ENCODE measurements at regions not wholly inside any gene's neighbourhood (a gene's known extent, or its start where the extent isn't known, plus 50 kb on each side); places are given as distances from the start of the nearest gene placed in this dataset.
A peak's percentile ranks its signal among the peaks of the same experiment; 100 is the strongest.
"Not testable (repeated sequence)": the region's sequence is repeated elsewhere in the genome, so short reads cannot be mapped to it uniquely, and the experiment has no call there.

DNA sequence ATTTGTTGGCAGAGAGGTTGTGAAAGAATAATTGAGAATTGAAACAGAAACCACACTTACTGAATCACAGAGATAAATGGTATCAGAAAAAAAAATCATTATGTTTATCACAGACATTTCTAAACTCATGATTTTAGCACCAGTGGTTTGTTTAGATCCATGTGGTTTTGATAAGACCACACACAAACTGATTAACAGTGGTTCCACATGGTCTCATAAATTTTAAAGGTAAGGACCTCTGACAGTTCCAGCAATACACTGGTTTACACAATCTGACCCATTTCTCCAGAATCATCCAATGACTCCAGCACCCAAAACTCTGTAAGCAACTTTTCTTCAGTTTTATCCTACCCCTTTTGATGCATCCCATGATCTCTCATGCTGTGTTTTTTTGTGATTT, 261.2 kb downstream of the ANXA1 start:
- no peak overlapping the region for H3K4me3 ChIP-seq (ENCODE audit: extremely low read depth, insufficient read depth, low read length, poor library complexity, severe bottlenecking)
- no peak overlapping the region for H3K27ac ChIP-seq (ENCODE audit: low read depth, low read length, severe bottlenecking)
- H3K9me3 ChIP-seq (ENCODE audit: control insufficient read depth, low read length): no peaks in the 10 kb centered on the region
- no peaks in the 10 kb centered on the region for H3K4me1 ChIP-seq (ENCODE audit: control insufficient read depth, insufficient read depth, low read length, poor library complexity, severe bottlenecking)
- H3K36me3 ChIP-seq (ENCODE audit: control insufficient read depth, insufficient read depth, low read length): no peaks in the 10 kb centered on the region

DNA sequence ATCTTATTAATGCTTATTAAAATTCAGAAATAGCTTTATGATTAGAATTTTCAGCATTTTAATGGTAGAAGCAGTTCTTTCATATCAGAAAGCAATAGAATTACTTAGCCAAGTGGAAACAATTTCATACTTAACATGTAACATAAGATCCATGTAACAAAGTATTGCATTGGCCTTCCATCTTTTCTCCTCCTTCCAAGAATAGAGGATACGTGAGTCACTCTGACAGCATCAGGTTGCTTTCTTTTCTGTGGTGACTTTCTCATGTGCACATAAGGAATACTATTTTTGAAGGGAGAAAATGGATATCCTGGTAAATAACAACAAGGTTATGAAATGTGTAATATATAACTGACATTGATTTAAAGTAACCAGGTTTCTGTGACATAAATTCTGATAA, 272.2 kb downstream of the ANXA1 start:
- no CpG with 5 or more reads among the region's 1 CpG for WGBS, 2 experiments (ENCODE audit: insufficient coverage in 2 of 2)
- H3K4me1 ChIP-seq (ENCODE audit: control insufficient read depth, insufficient read depth, low read length, poor library complexity, severe bottlenecking): no peaks in the 10 kb centered on the region
- no peak overlapping the region for H3K4me3 ChIP-seq (ENCODE audit: extremely low read depth, insufficient read depth, low read length, poor library complexity, severe bottlenecking)
- H3K27ac ChIP-seq (ENCODE audit: low read depth, low read length, severe bottlenecking): no peak overlapping the region
- no peaks in the 10 kb centered on the region for H3K36me3 ChIP-seq (ENCODE audit: control insufficient read depth, insufficient read depth, low read length)
- no peaks in the 10 kb centered on the region for H3K9me3 ChIP-seq (ENCODE audit: control insufficient read depth, low read length)

DNA sequence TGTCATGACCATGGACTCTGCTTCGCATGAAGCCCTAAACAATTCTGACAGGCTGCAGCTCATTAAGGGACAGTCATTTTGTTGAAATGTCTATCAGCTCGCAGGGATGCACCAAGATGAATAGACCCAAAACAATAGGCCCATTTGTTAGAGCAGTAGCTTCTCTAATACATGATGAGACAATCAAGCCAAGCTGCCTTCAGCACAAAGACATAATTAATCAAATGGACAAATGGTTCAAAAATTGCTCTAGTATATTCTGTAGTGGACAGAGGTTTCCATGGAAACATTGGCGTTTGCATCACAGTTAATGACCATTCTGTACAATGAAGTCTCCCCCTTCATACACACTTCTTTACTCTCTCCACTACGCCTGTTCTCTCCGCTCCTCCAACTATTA, 274.6 kb downstream of the ANXA1 start:
- Histone ChIP-seq H3K9me3 (ENCODE audit: control insufficient read depth, low read length) (no peaks in the 10 kb centered on the region), H3K4me1 (ENCODE audit: control insufficient read depth, insufficient read depth, low read length, poor library complexity, severe bottlenecking) (no peaks in the 10 kb centered on the region), H3K27ac (ENCODE audit: low read depth, low read length, severe bottlenecking) (no peak overlapping the region), H3K36me3 (ENCODE audit: control insufficient read depth, insufficient read depth, low read length) (no peaks in the 10 kb centered on the region), H3K4me3 (ENCODE audit: extremely low read depth, insufficient read depth, low read length, poor library complexity, severe bottlenecking) (no peak overlapping the region)
- WGBS, 2 experiments (ENCODE audit: insufficient coverage in 2 of 2): 71 to 89% methylated on average over 2 to 4 of the region's 5 CpGs

DNA sequence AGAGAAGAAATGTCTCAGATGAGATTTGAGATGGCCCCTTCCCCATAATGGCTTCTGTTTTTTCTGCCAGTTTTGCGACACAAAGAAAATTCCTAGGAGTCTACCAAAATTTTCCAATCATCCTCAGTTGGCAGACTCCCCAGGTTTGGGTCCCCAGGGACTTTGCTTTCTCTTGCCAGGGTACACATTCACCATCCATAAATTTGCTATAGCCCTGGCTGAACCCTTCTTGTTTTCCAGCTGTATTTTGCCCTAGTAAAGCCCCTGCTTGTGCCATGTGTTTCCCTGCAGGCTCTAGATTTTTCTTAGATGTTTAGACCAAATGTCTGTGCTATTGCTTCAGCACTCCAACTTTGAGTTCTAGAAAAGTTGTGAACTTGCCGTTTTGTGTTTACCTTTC, 283.2 kb downstream of the ANXA1 start:
- no peak overlapping the region for H3K4me3 ChIP-seq (ENCODE audit: extremely low read depth, insufficient read depth, low read length, poor library complexity, severe bottlenecking)
- no peaks in the 10 kb centered on the region for H3K9me3 ChIP-seq (ENCODE audit: control insufficient read depth, low read length)
- WGBS, 2 experiments (ENCODE audit: insufficient coverage in 2 of 2): 91 to 100% methylated on average over 1 of the region's 2 CpGs
- no peak overlapping the region for H3K27ac ChIP-seq (ENCODE audit: low read depth, low read length, severe bottlenecking)
- H3K36me3 ChIP-seq (ENCODE audit: control insufficient read depth, insufficient read depth, low read length): no peaks in the 10 kb centered on the region
- H3K4me1 ChIP-seq (ENCODE audit: control insufficient read depth, insufficient read depth, low read length, poor library complexity, severe bottlenecking): no peaks in the 10 kb centered on the region

DNA sequence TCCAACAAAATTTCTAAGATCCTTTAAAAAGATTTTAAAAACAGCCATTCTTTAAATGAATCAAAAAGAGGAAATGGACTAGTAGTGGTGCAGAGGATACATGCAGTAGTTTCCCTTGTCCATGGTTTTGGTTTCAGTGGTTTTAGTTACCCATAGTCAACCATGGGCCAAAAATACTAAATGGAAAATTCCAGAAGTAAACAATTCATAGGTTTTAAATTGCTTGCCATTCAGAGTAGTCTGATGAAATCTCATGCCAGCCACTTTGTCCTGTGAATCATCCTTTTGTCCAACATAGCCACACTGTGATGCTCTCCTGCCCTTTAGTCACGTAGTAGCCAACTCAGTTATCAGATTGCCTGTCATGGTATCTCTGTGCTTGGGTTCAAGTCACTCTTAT, 286.1 kb downstream of the ANXA1 start:
- H3K4me3 ChIP-seq (ENCODE audit: extremely low read depth, insufficient read depth, low read length, poor library complexity, severe bottlenecking): no peak overlapping the region
- 75% methylated on average over 1 of the region's 1 CpG; no CpG with 5 or more reads in 1 of the 2 experiments for WGBS, 2 experiments (ENCODE audit: insufficient coverage in 2 of 2)
- no peaks in the 10 kb centered on the region for H3K36me3 ChIP-seq (ENCODE audit: control insufficient read depth, insufficient read depth, low read length)
- peak overlapping the region; percentile 65 for H3K27ac ChIP-seq (ENCODE audit: low read depth, low read length, severe bottlenecking)
- no peaks in the 10 kb centered on the region for H3K4me1 ChIP-seq (ENCODE audit: control insufficient read depth, insufficient read depth, low read length, poor library complexity, severe bottlenecking)
- H3K9me3 ChIP-seq (ENCODE audit: control insufficient read depth, low read length): no peaks in the 10 kb centered on the region

DNA sequence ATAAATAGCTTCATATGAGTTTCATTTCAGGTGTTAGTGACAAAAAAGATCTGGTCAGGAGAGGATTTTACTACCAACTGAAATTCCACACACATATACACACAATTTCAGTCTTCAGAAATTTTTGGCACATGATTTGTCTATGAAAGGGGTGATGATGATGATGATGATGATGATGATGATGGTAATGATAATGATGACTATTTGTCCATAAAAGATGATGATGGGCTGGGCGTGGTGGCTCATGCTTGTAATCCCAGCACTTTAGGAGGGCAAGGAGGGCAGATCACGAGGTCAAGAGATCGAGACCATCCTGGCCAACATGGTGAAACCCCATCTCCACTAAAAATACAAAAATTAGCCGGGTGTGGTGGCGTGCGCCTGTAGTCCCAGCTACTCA, 288.2 kb downstream of the ANXA1 start:
- not testable (repeated sequence) for H3K36me3 ChIP-seq (ENCODE audit: control insufficient read depth, insufficient read depth, low read length); H3K27ac ChIP-seq (ENCODE audit: low read depth, low read length, severe bottlenecking); H3K9me3 ChIP-seq (ENCODE audit: control insufficient read depth, low read length); H3K4me3 ChIP-seq (ENCODE audit: extremely low read depth, insufficient read depth, low read length, poor library complexity, severe bottlenecking)
- peaks cover 11% of the 10 kb centered on the region for H3K4me1 ChIP-seq (ENCODE audit: control insufficient read depth, insufficient read depth, low read length, poor library complexity, severe bottlenecking)
- whole genome bisulfite sequencing, 2 experiments (ENCODE audit: insufficient coverage in 2 of 2): 88 to 100% methylated on average over 1 of the region's 6 CpGs

DNA sequence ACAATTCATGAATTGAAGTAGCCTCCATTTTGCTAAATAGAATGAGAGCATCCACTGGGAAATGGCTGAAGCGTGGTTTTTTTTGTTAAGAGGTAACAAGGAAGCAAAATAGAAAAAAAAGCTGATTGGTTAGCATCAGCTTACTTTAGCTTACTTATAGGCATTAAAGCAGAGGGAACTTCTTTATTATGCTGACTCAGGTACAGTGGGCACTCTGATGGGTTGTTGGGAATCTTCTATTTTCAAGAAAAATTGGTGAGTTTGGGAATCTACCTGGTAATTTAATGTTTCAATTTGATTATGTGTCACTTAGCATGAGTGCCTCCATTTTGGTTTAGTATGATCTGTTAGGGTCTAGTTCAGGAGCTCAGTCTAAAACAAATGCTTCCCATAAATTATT, 289.6 kb downstream of the ANXA1 start:
- Histone ChIP-seq H3K4me3 (ENCODE audit: extremely low read depth, insufficient read depth, low read length, poor library complexity, severe bottlenecking) (no peak overlapping the region), H3K36me3 (ENCODE audit: control insufficient read depth, insufficient read depth, low read length) (no peaks in the 10 kb centered on the region), H3K27ac (ENCODE audit: low read depth, low read length, severe bottlenecking) (no peak overlapping the region), H3K4me1 (ENCODE audit: control insufficient read depth, insufficient read depth, low read length, poor library complexity, severe bottlenecking) (peaks cover 21% of the 10 kb centered on the region), H3K9me3 (ENCODE audit: control insufficient read depth, low read length) (no peaks in the 10 kb centered on the region)
- 100% methylated on average over 1 of the region's 1 CpG; no CpG with 5 or more reads in 1 of the 2 experiments for WGBS, 2 experiments (ENCODE audit: insufficient coverage in 2 of 2)

DNA sequence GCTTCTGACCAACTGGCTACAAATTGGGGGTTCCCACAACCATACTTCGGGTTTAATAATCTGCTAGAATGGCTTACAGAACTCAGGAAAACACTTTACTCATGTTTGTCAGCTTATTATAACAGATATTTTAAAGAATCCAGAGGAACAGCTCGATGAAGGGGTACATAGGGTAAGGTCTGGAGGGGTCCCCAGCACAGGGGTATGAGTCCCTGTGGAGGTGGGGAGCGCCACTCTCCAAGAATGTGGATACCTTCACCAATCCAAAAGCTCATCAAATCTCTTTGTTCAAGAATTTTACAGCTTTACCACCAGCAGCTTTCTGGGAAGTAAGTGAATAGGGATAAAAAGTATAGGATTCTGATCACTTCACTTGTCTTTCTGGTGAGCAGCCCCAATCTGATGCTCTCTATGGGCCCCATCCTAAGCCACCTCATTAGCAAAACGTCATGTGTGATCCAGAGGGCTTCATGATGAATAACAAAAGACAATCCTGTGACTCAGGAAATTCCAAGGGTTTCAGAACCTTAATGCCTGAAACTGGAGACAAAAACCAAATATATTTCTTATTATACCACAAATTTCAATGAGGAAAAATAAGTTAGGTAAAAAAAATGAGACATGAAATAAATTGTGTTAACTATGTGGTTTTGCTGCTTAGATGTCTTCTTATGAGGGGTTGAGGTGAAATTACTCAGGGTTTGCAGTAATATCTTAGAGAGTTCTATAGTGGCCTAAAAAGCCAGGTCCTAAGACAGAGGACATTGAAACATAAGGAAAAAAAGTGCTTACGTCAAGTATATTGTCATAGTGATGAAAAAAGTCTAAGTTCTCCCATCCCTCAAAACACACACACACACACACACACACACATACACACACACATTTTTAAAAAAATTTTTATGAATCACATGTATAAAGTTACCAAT, 290.5 kb downstream of the ANXA1 start:
- 50 to 60% methylated on average over 1 to 2 of the region's 5 CpGs for WGBS, 2 experiments (ENCODE audit: insufficient coverage in 2 of 2)
- Histone ChIP-seq H3K9me3 (ENCODE audit: control insufficient read depth, low read length) (no peaks in the 10 kb centered on the region), H3K4me1 (ENCODE audit: control insufficient read depth, insufficient read depth, low read length, poor library complexity, severe bottlenecking) (peaks cover 25% of the 10 kb centered on the region), H3K36me3 (ENCODE audit: control insufficient read depth, insufficient read depth, low read length) (no peaks in the 10 kb centered on the region), H3K27ac (ENCODE audit: low read depth, low read length, severe bottlenecking) (peak overlapping the region; percentile 76), H3K4me3 (ENCODE audit: extremely low read depth, insufficient read depth, low read length, poor library complexity, severe bottlenecking) (no peak overlapping the region)

DNA sequence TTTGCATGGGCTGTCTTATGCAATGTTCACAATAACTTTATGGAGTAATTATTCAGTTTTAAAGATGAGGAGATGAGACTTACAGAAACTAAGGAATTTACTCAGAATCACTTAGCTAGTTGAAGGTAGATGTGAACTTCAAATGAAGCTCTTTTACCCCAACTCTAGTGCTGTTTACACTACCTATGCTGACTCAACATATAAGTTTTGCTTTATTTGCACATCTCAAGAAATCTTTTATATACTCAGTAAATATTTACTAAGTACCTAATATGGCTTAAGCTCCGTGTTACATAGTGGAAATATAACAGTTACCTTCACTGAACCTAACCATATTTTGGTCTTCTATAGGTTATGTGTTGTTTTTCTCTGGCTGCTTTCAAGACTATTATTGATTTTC, 293.2 kb downstream of the ANXA1 start:
- H3K4me3 ChIP-seq (ENCODE audit: extremely low read depth, insufficient read depth, low read length, poor library complexity, severe bottlenecking): no peak overlapping the region
- no CpG with 5 or more reads among the region's 1 CpG for WGBS, 2 experiments (ENCODE audit: insufficient coverage in 2 of 2)
- no peaks in the 10 kb centered on the region for H3K9me3 ChIP-seq (ENCODE audit: control insufficient read depth, low read length)
- no peaks in the 10 kb centered on the region for H3K36me3 ChIP-seq (ENCODE audit: control insufficient read depth, insufficient read depth, low read length)
- peaks cover 26% of the 10 kb centered on the region for H3K4me1 ChIP-seq (ENCODE audit: control insufficient read depth, insufficient read depth, low read length, poor library complexity, severe bottlenecking)
- peak overlapping the region; percentile 56 for H3K27ac ChIP-seq (ENCODE audit: low read depth, low read length, severe bottlenecking)

DNA sequence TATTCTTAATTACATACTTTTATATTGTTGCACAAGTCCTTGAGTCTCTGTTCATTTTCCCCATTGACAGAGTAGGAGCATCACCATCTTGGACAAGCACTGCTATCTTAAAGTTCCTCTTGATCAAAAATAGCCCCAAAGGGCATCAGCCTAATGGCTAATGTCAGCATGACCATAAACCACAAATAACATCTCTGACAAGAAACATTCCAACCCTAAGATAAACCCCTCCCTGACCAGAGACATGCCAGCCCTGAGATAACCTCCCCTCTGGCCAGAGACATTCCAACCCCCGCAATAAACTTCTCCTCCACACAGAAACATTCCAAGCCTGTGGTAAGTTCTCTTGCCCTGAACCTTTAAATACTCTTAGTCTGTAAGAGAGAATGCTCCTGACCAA, 293.7 kb downstream of the ANXA1 start:
- no CpG with 5 or more reads among the region's 1 CpG for WGBS, 2 experiments (ENCODE audit: insufficient coverage in 2 of 2)
- Histone ChIP-seq H3K4me1 (ENCODE audit: control insufficient read depth, insufficient read depth, low read length, poor library complexity, severe bottlenecking) (peaks cover 27% of the 10 kb centered on the region), H3K27ac (ENCODE audit: low read depth, low read length, severe bottlenecking) (peak overlapping the region; percentile 68)
- not testable (repeated sequence) for H3K4me3 ChIP-seq (ENCODE audit: extremely low read depth, insufficient read depth, low read length, poor library complexity, severe bottlenecking); H3K36me3 ChIP-seq (ENCODE audit: control insufficient read depth, insufficient read depth, low read length); H3K9me3 ChIP-seq (ENCODE audit: control insufficient read depth, low read length)

DNA sequence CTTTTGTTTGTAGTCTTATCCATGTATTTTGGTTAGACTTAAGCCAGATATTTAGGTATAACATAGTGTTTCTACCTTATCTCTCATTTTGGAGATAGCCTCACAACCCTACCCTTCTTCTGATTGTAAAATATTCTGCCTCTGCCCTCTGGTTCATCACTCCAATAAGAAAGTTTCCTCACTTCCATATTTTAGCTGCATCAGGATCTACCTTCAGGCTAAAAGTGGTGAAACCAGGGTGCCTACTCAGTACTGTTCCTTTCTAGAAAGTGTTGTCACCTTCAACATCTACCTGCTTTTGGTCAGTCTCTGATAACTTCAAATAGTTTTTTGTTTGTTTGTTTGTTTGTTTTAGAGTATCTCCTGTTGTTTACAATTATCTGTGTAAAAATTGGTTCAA, 294.6 kb downstream of the ANXA1 start:
- Histone ChIP-seq H3K27ac (ENCODE audit: low read depth, low read length, severe bottlenecking) (peak overlapping the region; percentile 7), H3K4me3 (ENCODE audit: extremely low read depth, insufficient read depth, low read length, poor library complexity, severe bottlenecking) (no peak overlapping the region), H3K36me3 (ENCODE audit: control insufficient read depth, insufficient read depth, low read length) (no peaks in the 10 kb centered on the region), H3K4me1 (ENCODE audit: control insufficient read depth, insufficient read depth, low read length, poor library complexity, severe bottlenecking) (peaks cover 27% of the 10 kb centered on the region), H3K9me3 (ENCODE audit: control insufficient read depth, low read length) (no peaks in the 10 kb centered on the region)
